Spinal cord (tissue), 10 donors: ENCODE measurements at regions not wholly inside any gene's neighbourhood (a gene's known extent, or its start where the extent isn't known, plus 50 kb on each side); places are given as distances from the start of the nearest gene placed in this dataset. TPM values are rescaled to one million over a fixed set of nuclear protein-coding genes. Genes with fewer than 3 reads are reported as not detected.
"Not testable (repeated sequence)": the region's sequence is repeated elsewhere in the genome, so short reads cannot be mapped to it uniquely, and the experiment has no call there.

Experiments
- DNase-seq, 6 donors: peaks; one replicate each; pipeline versions ENCODE4 v3.0.0 to v3.0.0-alpha.2; 2013 to 2015; ENCODE audit warnings: low spot score in 6 of 6, low read depth in 4 of 6
- H3K27ac ChIP-seq: one replicate; pipeline ENCODE4 v1.5.1; 2013; ENCODE audit warnings: low read depth, low read length, control low read depth
- H3K27me3 ChIP-seq: one replicate; pipeline ENCODE4 v1.6.1; 2013; ENCODE audit warnings: low read length; ENCODE audit not compliant: control insufficient read depth, insufficient read depth
- H3K36me3 ChIP-seq: one replicate; pipeline ENCODE4 v1.6.1; 2013; ENCODE audit warnings: low read length; ENCODE audit not compliant: control insufficient read depth, insufficient read depth
- H3K4me1 ChIP-seq: one replicate; pipeline ENCODE4 v1.6.1; 2013; ENCODE audit warnings: low read length; ENCODE audit not compliant: control insufficient read depth, insufficient read depth
- H3K4me3 ChIP-seq: one replicate; pipeline ENCODE4 v1.5.1; 2013; ENCODE audit warnings: low read depth, low read length, control low read depth
- H3K9me3 ChIP-seq: one replicate; pipeline ENCODE4 v1.6.1; 2013; ENCODE audit warnings: low read length; ENCODE audit not compliant: control insufficient read depth, insufficient read depth
- WGBS: methylation state at CpG from one replicate; pipeline ENCODE4 v1.1.5; 2013; ENCODE audit warnings: missing lambda C conversion rate; ENCODE audit not compliant: insufficient coverage; 5-methylcytosine and 5-hydroxymethylcytosine counted together
- small RNA-seq: library from RNA; depleted of rRNA; stranded (forward); fragments of <200 nt; gene quantifications from one replicate; pipeline ENCODE3, GENCODE V24; 2014; ENCODE audit warnings: low replicate concordance
- donor health status: healthy.

GRCh38 chr16:31807086-31807485 is 66.5 kb upstream of the ZNF267 start:
- peaks cover 1% of the 10 kb centered on the region for H3K9me3 ChIP-seq
- H3K4me3 ChIP-seq = no peak overlapping the region
- no peaks in the 10 kb centered on the region for H3K27me3 ChIP-seq
- H3K4me1 ChIP-seq = no peaks in the 10 kb centered on the region
- H3K27ac ChIP-seq = no peak overlapping the region
- WGBS = no CpG with 5 or more reads among the region's 3 CpGs
- no peak for DNase-seq
- no peaks in the 10 kb centered on the region for H3K36me3 ChIP-seq

- WGBS = 100% methylated on average over 2 of the region's 5 CpGs
- H3K27ac ChIP-seq = no peak overlapping the region
These were observed 62.7 kb upstream of the ZNF267 start for GRCh38 chr16:31810863-31811262.

GRCh38 chr16:31816141-31816540 is 57.5 kb upstream of the ZNF267 start:
- DNase-seq, H3K27ac ChIP-seq, H3K27me3 ChIP-seq, H3K4me1 ChIP-seq, H3K9me3 ChIP-seq, H3K36me3 ChIP-seq, H3K4me3 ChIP-seq: not testable (repeated sequence)
- no CpG with 5 or more reads among the region's 6 CpGs for WGBS

More at GRCh38 chr16:31810863-31811262, 62.7 kb upstream of the ZNF267 start:
- H3K4me3 ChIP-seq = no peak overlapping the region
- H3K36me3 ChIP-seq = no peaks in the 10 kb centered on the region
- H3K27me3 ChIP-seq = no peaks in the 10 kb centered on the region
- H3K9me3 ChIP-seq = no peaks in the 10 kb centered on the region
- DNase-seq = no peak
- H3K4me1 ChIP-seq = no peaks in the 10 kb centered on the region

- Histone ChIP-seq H3K9me3 (no peaks in the 10 kb centered on the region), H3K27me3 (no peaks in the 10 kb centered on the region), H3K4me3 (no peak overlapping the region), H3K4me1 (no peaks in the 10 kb centered on the region), H3K36me3 (no peaks in the 10 kb centered on the region), H3K27ac (no peak overlapping the region)
- DNase-seq = no peak
- WGBS = 20% methylated on average over 38 of the region's 38 CpGs
These were observed 54.2 kb upstream of the ZNF267 start for GRCh38 chr16:31819386-31819785.

GRCh38 chr16:31819948-31820347 is 53.7 kb upstream of the ZNF267 start:
- no peak for DNase-seq
- H3K27me3 ChIP-seq = no peaks in the 10 kb centered on the region

More at GRCh38 chr16:31819948-31820347, 53.7 kb upstream of the ZNF267 start:
- no peak overlapping the region for H3K4me3 ChIP-seq
- H3K27ac ChIP-seq = no peak overlapping the region
- 47% methylated on average over 11 of the region's 16 CpGs for WGBS
- no peaks in the 10 kb centered on the region for H3K9me3 ChIP-seq
- no peaks in the 10 kb centered on the region for H3K36me3 ChIP-seq
- H3K4me1 ChIP-seq = no peaks in the 10 kb centered on the region

Small RNAs in the stretch of these regions (small RNA-seq; reads per million reads assigned to genes)
- not detected for gene AC074050.1
